ENCODE measurements at regions not wholly inside any gene's neighbourhood (a gene's known extent, or its start where the extent isn't known, plus 50 kb on each side); places are given as distances from the start of the nearest gene placed in this dataset.
"Not testable (repeated sequence)": the region's sequence is repeated elsewhere in the genome, so short reads cannot be mapped to it uniquely, and the experiment has no call there.

GRCh38 chr20:61090541-61090940, 161.5 kb upstream of the CDH4 start:
- no peak overlapping the region for H3K4me3 ChIP-seq (ENCODE audit: low read depth, low read length)
- TF ChIP-seq CTCF (IDR thresholded peaks at IDR 0.05; ENCODE audit: low read depth, low read length): no peak

GRCh38 chr20:61092251-61092650, 159.8 kb upstream of the CDH4 start:
- no peak overlapping the region for H3K4me3 ChIP-seq (ENCODE audit: low read depth, low read length)

GRCh38 chr20:61094581-61094980, 157.5 kb upstream of the CDH4 start:
- no peak overlapping the region for H3K4me3 ChIP-seq (ENCODE audit: low read depth, low read length)
- TF ChIP-seq CTCF (IDR thresholded peaks at IDR 0.05; ENCODE audit: low read depth, low read length): no peak

More at GRCh38 chr20:61092251-61092650, 159.8 kb upstream of the CDH4 start:
- TF ChIP-seq CTCF (IDR thresholded peaks at IDR 0.05; ENCODE audit: low read depth, low read length): no peak

- no peak for TF ChIP-seq CTCF (IDR thresholded peaks at IDR 0.05; ENCODE audit: low read depth, low read length)
- H3K4me3 ChIP-seq (ENCODE audit: low read depth, low read length): no peak overlapping the region
Measured at GRCh38 chr20:61096463-61096862, 155.6 kb upstream of the CDH4 start.

GRCh38 chr20:61099806-61100205, 152.3 kb upstream of the CDH4 start:
- H3K4me3 ChIP-seq (ENCODE audit: low read depth, low read length): no peak overlapping the region
- no peak for TF ChIP-seq CTCF (IDR thresholded peaks at IDR 0.05; ENCODE audit: low read depth, low read length)

GRCh38 chr20:61100489-61100888, 151.6 kb upstream of the CDH4 start:
- TF ChIP-seq CTCF (IDR thresholded peaks at IDR 0.05; ENCODE audit: low read depth, low read length): no peak
- no peak overlapping the region for H3K4me3 ChIP-seq (ENCODE audit: low read depth, low read length)

GRCh38 chr20:61101321-61101720, 150.7 kb upstream of the CDH4 start:
- not testable (repeated sequence) for H3K4me3 ChIP-seq (ENCODE audit: low read depth, low read length)

- TF ChIP-seq CTCF (IDR thresholded peaks at IDR 0.05; ENCODE audit: low read depth, low read length): no peak
- no peak overlapping the region for H3K4me3 ChIP-seq (ENCODE audit: low read depth, low read length)
Measured at GRCh38 chr20:61104232-61104631, 147.8 kb upstream of the CDH4 start.
